NCI-H1930 (cell line): ENCODE measurements at regions not wholly inside any gene's neighbourhood (a gene's known extent, or its start where the extent isn't known, plus 50 kb on each side); places are given as distances from the start of the nearest gene placed in this dataset.

Source experiments
- DNase-seq, 2 experiments: peaks; one replicate each; lab custom pipeline; 2025; lab: John Stamatoyannopoulos, UW

DNA sequence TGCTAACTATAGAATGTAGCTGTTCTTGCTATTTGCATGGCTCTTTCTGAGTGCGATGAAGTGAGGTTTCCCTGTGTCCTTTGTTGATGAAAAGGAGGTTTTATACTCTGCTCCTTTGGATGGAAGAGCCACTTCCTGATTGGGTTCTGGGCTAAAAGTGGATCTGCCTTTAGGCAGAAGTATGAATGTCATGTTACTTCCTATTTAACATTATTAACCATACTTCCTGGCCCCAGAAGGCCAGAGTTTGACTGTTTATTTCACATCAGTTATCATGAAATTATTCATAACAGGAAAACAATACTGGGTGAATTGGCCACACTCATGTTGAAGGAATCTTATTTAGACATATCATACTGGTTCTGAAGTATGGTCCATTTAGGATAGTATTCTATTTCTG lies 386.2 kb downstream of the PCDH7 start:
- DNase-seq, result no peak

DNA sequence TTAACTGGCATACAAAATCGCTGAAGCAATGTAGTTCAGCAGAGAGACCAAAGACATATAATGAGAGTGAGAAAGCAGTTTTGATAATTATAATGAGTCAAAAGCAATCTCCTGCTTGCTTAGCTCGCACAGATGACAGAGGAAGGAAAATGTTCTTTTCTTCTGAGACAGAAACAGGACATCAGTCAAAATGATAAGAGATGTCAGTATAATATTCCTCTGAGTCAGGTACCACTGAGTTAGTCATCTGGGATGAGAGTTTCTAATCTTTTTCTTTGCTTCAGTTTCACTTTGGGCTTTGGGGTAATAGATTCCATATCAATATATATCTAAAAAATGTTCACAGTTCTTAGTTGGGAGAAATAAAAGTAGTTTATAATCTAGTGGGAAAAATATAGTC lies 387.2 kb downstream of the PCDH7 start:
- DNase-seq, result no peak

DNA sequence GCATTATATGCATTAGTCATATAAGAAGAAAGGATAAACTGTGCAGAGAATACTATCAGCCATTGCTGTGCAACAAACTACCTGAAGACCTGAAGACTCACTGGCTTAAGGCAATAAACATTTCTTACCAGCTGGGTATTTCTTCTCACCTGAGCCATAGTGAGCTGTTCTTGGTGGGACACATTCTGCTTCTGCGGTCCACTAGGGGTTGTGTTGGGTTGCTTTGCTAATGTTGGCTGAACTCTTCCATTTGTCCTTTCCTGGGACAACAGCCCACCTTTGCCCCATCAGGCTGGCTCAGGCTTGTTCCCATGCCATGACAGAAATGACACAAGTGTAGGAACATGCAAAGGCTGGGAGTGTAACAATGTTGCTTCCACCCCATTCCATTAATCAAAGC lies 388.6 kb downstream of the PCDH7 start:
- DNase-seq, result no peak

DNA sequence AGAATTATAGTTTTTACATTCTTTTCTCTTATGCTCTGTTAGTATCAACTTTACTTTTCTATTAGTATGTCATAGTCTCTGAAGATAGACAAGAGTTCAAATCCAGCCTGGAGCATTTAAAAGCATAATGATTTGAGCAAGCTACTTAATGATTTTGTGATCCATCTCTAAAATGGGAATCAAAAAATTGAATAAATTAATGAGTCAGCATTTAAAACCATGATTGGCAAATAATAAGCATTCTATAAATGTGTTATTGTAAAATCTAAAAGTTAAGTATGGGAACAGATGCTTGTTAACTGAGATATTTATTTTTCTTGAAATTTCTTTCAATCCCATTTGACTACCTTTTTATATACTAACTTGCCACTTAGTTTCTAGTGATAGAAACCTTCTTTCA lies 391.6 kb downstream of the PCDH7 start:
- no peak for DNase-seq

DNA sequence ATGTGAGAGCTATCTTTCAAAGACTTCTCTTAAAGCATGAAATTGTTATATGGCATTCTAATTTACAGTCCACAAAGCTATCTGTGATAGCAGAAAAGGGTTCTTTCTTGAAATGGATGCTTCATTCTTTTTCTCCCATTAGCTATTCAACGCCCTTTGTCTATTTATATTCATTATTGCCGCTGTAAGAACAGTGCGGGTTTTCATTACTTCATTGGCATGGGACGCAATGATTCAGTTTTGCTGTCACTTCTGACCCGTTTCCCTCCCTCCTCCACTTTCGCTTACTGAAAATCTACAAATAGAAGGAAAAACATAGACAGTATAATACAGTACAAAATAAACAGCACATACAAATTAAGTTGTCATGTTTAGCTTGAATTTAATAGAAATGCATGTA lies 394.6 kb downstream of the PCDH7 start:
- DNase-seq, result no peak

DNA sequence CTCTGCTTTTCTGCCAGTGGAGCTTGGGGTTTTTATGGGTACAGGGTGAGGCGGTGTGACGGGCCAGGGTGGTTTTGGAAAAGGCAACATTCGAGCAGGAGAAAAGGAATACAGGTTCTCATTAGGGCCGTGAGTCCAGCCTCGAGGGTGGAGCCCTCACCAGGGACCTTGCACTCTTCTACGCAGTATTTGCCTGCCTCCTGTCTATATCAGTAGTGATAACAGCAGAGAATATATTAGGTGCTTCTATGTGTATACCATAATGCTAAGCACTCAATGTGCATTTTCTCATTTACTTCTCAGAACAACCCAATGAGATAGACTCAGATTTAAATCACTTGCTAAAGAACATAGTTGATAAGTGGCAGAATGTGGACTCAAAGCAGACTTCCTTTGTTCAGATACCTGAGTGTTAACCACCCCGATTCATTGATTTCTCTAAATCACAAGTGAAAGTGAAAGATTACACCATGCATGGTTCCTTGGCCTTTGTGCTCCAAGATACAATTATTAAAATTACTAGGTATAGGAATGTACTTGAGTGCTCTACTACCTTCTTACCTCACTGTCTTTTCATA lies 403.9 kb downstream of the PCDH7 start:
- no peak for DNase-seq

DNA sequence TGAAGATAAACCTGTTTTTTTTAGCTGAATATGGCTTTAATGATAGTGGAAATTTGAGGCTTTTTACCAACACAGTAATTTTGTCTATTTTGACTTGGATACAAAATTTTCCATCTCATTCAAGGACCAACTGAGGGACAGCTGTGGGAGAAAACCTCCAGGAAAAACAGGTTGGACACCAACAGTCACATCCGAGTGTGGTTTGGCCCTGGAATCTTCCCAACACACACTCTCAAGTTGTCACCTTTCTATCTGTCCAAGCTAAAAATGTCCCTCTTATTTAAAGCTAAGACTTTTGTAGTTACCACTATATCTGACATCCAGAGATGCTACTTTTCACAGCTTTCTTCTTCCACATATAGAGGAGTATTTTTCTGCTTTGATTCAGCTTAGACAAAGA lies 404.9 kb downstream of the PCDH7 start:
- DNase-seq, result no peak

DNA sequence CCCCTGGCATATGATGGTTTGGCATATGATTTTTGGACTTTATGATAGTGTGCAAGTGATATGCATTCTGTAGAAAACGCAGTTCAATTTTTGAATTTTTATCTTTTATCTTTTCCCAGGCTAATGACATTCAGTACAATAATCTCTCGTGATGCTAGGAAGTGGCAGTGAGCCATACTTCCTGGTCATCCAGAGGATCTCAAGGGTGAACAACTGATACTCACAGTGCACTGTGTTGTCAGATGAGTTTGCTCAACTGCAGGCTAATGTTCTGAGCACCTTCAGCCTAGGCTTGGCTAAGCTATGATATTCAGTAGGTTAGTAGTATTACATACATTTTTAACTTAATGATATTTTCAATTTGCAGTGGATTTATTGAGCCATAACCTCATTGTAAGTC lies 405.3 kb downstream of the PCDH7 start:
- DNase-seq, result no peak

DNA sequence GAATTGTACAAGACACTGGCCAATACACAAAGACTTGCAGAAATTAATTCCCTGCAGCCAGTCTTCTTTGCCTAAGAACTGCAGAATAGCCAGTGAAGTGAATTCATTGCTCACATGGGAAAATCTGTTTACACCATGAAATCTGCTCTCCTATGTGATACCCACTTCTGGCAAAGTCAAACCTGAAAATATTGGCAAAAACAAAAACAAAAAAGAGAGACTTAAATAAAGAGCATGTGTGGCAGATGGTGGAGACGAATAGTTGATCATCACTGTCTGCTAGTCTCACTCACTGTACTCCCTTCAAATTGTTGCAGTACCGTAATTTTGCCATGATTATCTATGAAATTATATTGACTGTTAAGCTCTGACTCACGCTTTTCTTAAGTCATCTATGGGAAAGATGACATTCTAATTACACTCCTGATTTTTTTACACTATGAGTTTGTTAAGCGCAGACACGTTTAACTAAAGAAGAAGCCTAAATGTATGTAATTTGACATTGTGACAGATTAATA lies 406.8 kb downstream of the PCDH7 start:
- no peak for DNase-seq

DNA sequence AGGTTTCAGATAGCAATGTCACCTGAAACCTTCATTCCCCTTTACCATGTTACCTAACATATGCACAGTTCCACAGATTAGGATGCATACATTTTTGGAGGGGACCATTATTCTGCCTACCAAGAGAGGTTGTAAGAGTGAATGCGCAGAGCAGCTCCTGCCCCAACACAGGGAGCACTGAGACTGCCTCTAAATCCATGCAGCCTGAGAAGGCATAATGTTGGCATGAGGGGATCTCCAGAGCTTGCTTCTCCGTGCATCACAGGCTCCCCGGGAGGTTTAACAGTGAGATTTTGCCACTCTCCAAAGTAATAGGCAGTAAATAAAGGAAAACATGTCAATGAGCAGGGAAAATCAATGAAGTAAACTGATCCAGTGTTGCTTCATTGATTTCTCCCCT lies 410.8 kb downstream of the PCDH7 start:
- no peak for DNase-seq

DNA sequence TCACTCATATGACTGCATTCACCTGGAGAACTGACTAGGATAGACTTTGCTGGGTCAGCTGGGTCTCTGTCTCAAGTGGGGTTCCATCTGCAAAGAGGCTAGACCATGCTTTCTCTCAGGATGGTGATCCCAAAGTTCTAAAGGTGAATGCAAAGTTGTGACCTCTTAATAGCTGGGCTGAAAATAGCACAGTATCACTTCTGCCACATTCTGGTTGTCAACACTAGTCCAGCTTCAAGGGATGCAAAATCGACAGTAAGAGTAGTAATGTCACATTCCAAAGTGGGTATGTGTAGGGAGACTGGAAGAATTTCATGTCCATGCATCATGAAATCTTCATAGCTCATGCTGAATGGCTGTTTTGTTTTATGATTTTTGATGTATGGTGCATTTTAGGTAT lies 414.6 kb downstream of the PCDH7 start:
- DNase-seq, result no peak

DNA sequence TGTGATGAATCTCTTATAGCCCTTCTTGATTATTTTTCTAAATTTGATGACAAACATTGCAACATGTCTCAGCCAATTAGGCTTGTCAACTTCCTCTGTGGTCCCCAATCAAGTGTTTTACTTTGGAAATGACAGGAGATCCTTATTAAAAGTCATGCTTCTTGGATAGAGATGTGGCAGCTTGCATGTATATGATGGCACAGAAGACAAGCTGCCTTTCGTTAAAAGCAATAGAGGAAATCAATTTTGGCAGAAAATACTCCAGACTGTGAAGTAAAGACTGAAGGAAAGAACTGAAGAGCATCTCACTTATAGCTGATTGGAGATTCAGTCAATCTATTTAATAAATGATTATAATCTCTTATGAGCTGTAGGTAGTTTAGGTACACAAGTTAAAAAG lies 419.6 kb downstream of the PCDH7 start:
- no peak for DNase-seq

DNA sequence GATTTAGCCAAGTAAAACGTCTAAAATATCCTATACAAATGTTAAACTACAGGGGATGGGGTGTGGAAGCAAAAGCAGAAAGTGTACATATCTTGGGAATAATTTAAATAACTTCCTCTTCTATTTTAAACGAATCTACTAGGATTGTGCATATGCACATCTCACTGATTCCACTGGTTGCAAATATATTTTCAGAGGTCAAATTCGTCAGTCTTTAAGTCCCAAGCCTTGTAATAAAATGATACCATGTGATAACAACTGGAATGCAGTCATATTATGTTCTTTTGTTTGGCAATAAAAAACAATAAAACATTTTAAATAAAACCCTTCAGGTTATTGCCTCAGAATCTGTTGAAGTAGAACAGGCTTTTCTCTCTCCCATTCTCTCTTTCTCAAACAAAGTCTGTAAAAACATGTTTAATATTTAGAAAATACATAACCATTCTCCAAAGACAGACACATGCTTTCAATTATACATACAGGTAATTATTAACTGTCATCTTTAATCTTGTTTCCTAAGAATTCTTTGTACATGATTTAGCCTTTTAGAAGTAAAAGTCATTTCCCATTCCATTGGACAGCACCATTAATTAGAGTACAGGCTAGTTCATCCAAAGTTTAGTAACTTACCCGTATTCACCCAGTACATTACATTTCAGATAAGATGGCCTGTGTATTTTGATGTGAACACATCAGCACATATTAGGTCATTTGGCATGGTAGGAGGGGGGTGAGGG lies 421.1 kb downstream of the PCDH7 start:
- no peak for DNase-seq

DNA sequence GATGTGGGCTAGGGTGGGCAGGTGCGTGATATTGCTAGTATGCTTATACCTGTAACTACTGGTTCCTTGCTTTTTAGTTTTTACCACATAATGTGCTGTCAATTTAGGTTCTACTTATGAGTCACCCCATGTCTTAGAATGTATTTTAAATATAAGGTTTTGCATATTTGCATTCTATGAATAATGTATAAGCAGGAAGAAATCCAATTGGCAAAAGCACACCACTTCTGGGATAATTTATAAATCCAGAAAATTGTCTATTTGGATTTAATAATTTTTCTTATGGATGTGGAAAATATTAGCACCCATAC lies 421.6 kb downstream of the PCDH7 start:
- no peak for DNase-seq

DNA sequence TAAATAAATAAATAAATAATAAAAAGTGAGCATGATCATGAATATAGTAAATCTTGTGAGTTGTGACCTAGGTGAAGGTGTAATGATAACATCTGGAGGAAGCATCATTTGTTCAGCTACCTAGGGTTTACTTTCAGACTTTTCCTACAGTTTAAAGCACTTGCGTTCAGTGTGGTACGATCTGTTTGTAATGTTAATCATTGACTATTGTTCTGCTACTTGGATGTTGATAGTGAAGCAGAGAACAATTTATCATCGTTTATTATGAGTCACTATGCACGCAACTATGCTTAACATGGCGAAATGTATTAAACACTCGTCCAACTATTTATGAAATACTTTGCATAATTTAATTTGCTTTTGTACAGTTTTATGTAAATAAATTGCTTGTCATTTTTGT lies 426.2 kb downstream of the PCDH7 start:
- DNase-seq, result no peak

DNA sequence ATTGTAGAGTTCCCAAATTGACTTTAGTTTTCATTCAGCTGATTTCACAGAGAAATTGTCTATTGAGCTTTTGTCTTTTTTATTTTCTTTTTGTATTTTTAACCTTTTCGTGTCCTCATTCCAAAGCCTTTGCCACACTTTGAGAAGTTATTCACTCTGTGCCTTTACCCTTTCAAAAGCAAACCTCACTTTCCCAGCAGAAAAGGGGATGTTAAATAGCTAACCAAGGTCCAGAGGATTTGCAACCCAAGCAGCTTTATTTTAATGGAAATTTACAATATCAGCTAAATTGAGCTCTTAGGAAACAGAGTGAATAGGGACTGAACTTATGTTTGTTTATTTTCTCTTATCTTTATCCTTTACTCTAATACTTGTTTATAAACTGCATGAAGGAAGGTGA lies 428.8 kb downstream of the PCDH7 start:
- DNase-seq, result no peak

DNA sequence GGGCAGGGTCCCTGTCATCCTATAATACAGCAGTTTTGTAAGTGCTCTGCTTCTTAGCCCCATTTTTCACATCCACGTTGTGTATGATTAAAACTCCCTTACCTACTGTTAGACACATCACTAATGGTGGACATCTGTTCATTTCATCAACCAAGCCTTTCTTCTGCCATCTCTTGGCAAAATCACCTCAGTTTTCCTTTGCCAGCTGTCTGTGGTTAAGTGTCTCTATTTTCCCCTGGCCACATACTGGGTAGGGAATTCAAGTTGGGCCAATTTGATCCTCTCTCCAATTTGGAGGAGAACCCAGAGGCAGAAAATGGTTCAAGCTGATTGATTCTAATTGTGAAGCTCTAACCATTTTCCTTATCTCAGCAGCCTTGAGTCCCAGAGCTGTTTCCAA lies 436.1 kb downstream of the PCDH7 start:
- no peak for DNase-seq

DNA sequence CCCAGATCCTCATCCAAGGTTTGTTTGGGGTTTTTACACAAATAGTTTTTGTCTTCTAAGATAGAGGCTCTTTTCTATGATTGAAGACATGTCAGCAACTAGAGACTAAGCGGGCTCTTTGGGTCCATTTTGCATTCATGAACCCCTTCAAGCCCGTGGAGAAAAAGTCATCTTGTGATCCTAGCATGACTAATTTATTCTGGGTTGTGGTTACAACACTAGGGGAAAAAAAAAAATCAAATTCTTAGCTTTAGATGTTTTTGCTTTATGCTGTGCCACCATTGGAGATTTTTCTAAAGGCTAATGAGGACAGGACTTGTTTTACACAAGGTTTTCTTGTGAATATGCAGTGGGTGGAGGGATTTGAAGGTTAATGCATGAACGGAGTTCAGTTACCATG lies 440.0 kb downstream of the PCDH7 start:
- DNase-seq, result no peak

DNA sequence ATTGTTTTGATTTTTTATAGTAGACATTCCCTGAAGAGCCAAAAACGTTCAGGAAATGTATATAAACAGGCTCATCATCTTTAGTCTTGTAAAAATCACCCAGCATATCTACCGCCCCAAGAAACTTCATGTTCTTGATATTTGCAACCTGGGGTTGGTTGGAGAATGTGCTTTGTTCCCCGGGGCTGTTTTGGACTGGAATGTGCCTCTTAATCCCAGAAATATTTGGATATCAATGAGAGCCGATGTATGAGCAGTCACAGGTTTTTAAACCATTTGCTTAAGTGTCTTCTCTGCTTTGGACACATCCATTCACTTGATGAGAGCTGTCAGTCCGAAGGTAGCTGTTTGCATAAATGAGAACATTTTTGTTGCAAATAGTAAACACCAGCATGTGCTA lies 449.7 kb downstream of the PCDH7 start:
- DNase-seq, result no peak

DNA sequence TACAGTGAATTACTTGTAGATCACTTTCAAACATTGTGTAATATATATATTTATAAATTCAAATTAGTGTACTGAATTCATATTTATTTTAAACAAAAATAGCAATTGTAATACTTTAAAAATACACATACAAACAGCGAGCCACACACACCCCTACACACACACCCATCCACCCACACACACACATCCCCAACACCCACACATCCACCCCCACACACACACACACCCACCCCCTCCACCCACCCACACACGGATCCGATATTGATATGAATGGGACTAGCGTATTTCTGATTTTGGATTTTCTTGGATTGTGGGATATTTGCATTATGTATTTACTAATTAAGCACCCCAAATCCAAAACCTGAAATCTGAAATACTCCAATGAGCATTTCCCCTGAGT lies 451.2 kb downstream of the PCDH7 start:
- no peak for DNase-seq

DNA sequence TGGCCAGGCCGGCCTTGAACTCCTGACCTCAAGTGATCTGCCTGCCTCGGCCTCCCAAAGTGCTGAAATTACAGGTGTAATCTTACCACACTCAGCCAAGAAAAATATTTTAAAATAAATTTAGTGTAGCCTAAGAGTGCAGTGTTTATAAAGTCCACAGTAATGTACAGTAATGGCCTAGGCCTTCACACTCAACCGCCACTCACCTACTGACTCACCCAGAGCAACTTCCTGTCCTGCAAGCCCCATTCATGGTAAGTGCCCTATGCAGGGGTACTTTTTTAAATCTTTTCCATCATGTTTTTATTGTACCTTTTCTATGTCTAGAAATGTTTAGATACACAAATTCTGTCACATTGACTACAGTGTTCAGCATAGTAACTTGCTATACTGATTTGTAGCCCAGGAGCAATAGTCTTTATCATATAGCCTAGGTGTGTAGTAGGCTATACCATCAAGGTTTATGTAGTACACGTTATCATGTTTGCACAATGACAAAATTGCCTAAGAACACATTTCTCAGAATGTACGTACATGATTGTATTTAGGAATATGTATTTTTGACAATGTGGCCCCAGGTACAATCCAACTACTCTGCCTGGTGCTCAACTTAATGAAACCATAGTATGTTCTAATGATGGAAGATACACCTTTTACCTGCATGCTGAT lies 455.2 kb downstream of the PCDH7 start:
- no peak for DNase-seq

DNA sequence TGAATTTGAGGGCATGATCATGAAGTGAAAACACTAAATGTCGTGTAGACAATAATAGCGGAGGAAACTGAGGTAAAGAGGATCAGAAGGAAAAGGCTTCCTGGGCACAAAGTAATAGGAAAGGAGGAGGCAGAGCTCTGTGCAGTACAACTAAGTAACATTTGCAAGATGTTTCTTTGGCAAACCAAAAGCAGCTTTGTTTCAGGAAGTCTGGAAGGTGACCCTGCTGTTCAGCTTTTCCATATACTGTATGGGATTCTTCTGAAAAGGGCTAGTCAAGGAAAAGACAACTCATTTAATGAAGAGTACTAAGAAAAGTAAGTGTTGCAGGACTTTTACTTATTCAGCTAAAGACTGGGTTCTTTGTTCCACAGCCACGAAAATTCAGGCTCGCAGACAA lies 463.1 kb downstream of the PCDH7 start:
- DNase-seq, result no peak

DNA sequence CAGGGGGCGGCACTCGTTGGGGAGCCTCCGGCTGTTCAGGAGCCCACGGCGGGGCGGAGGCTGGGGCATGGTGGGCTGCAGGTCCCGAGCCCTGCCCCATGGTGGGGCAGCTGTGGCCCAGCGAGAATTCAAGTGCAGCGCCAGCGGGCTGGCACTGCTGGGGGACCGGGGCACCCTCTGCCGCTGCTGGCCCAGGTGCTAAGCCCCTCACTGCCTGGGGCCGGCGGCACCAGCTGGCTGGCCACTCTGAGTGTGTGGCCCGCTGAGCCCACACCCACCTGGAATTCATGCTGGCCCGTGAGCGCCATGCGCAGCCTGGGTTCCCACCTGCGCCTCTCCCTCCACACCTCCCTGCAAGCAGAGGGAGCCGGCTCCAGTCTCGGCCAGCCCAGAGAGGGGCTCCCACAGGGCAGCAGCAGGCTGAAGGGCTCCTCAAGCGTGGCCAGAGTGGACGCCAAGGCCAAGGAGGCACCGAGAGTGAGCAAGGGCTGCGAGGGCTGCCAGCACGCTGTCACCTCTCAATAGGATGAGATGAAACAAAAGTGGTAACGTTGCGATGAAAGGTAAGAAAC lies 464.9 kb downstream of the PCDH7 start:
- DNase-seq, result no peak
